ENCODE measurements at regions not wholly inside any gene's neighbourhood (a gene's known extent, or its start where the extent isn't known, plus 50 kb on each side); places are given as distances from the start of the nearest gene placed in this dataset.

GRCh38 chr21:17869115-17869514 lies 50.0 kb upstream of the C21orf91 start:
- Histone ChIP-seq H3K4me3 (ENCODE audit: low read depth in 2 of 2, low read length in 2 of 2) (no peak overlapping the region), H3K36me3 (ENCODE audit: control insufficient read depth, insufficient read depth, low read length) (no peaks in the 10 kb centered on the region), H3K27me3 (ENCODE audit: control insufficient read depth, insufficient read depth, low read length) (no peaks in the 10 kb centered on the region), H3K27ac (ENCODE audit: low read length) (no peak overlapping the region), H3K9me3 (ENCODE audit: control insufficient read depth, insufficient read depth, low read depth, low read length) (no peaks in the 10 kb centered on the region), H3K4me1 (ENCODE audit: control insufficient read depth, insufficient read depth, low read length) (no peaks in the 10 kb centered on the region)
- CTCF ChIA-PET, result no interaction called here
- intact Hi-C loops (cut with micrococcal nuclease; ENCODE audit: unreplicated experiment), result no loop called here
- no peak for TF ChIP-seq TCF7L2 (IDR thresholded peaks at IDR 0.05; ENCODE audit: low read depth, low read length)
- TF ChIP-seq, protein P1, sequence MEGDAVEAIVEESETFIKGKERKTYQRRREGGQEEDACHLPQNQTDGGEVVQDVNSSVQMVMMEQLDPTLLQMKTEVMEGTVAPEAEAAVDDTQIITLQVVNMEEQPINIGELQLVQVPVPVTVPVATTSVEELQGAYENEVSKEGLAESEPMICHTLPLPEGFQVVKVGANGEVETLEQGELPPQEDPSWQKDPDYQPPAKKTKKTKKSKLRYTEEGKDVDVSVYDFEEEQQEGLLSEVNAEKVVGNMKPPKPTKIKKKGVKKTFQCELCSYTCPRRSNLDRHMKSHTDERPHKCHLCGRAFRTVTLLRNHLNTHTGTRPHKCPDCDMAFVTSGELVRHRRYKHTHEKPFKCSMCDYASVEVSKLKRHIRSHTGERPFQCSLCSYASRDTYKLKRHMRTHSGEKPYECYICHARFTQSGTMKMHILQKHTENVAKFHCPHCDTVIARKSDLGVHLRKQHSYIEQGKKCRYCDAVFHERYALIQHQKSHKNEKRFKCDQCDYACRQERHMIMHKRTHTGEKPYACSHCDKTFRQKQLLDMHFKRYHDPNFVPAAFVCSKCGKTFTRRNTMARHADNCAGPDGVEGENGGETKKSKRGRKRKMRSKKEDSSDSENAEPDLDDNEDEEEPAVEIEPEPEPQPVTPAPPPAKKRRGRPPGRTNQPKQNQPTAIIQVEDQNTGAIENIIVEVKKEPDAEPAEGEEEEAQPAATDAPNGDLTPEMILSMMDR (IDR thresholded peaks at IDR 0.05), result no peak
- no peak for TF ChIP-seq REST (IDR thresholded peaks at IDR 0.05; ENCODE audit: insufficient read depth in 1 of 2, low read depth in 2 of 2, low read length in 1 of 2)
- no peak for TF ChIP-seq SIN3A (IDR thresholded peaks at IDR 0.05; ENCODE audit: borderline replicate concordance, insufficient read depth, low read depth, low read length)
- no peak for TF ChIP-seq POLR2AphosphoS5 (IDR thresholded peaks at IDR 0.05; ENCODE audit: low read depth, low read length)
- in situ Hi-C loops (cut with HindIII; ENCODE audit: low pct_unique_long_range_greater_than_20kb, low sequenced_read_pairs), result no loop called here
- POLR2A ChIA-PET, result no interaction called here
- no peak for DNase-seq (ENCODE audit: low read depth, low spot score)
- no peak for ATAC-seq
- BruUV-seq (replicated peaks), result no TSS peak
